ENCODE measurements at regions not wholly inside any gene's neighbourhood (a gene's known extent, or its start where the extent isn't known, plus 50 kb on each side); places are given as distances from the start of the nearest gene placed in this dataset.
A peak's percentile ranks its signal among the peaks of the same experiment; 100 is the strongest.

DNA sequence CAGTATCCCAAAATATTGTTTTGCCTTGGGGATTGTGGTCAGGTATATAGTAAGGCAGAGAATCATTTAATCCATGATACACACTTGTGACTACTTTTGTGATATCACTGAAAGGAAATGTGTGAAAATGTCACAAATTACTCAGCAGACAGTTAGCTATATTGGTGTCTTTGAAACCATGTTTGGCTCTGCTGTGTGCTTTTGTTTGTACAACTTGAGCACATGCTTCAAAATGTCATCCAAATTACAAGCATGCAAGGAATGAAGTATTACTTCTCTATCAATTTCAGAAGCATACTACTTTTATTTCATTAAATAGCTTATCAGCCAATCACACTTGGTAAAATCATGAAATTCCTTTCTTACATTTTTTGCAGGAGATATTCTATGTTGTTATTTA lies 619.0 kb upstream of the AGTR1 start:
- DNase-seq = no peak

DNA sequence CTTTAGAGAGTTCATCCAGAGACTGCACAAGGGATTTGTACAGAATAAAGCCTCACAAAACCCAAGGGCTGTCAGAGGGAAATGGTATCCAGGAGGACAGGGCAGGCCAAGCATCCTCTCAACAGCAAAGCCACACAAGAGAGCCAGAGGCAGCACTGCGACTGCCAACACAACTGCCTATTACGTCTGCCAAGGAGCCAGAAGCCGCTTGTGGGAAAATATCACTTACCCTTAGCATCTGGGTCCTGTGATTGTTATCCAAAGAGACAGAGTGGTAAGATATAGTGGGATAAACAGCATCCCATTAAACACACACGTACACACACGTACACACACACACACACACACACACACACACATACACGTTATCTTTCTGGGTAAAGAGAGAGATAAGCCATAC lies 618.3 kb upstream of the AGTR1 start:
- DNase-seq = peak in 37 of 51 donors; percentile 2 to 81 (median 40)

DNA sequence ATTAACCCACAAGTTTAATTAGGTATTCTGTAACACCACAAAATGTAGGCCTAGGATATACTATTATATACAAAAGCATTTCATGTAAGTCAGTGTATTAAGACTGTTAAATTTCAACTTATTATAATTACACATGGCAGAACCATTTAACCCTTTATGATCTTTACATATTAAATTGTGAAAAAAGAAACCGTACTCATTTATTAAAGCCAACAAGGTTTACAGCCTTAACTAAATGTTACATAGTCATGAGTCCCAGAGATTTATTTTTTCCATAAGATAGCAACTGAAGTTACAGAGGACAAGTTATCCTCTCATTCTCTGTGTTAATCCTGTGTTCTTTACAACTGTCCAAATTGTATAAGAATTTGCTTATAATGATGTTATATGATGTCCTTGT lies 615.8 kb upstream of the AGTR1 start:
- DNase-seq = no peak

DNA sequence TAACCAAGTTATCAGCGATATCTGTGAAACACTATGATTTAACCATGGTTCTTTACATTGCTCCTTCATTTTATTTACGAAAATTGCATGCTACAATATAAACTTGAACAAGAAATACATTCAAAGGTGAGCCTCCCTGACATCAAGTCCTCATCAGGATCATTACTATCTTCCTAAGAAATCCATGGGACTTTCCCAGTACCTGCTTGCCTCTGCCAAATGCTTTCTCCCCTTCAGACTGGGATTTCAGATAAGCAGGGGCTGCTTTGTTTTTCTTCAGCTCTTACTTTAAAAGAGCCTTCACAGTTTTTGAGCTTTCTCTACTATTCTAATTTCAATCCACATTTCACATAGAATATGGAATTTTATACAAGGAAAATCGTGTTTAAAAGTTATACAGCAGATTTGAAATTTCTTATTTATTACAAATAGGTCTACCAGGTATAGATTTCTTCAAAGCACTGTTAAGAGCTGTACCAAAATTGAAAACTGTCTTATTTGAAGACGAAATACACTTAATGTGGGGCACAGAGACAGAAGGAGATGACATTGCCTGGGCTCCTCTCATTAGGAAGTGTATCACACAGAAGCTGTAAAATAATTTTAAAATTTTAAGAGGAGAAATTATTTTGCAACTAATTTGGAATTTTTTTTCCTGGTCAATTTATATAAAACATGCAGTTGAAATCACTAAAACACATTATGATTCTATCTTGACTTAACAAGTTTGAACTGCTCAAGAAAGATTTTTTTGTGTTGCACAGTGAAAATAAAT lies 615.0 kb upstream of the AGTR1 start:
- DNase-seq = no peak

DNA sequence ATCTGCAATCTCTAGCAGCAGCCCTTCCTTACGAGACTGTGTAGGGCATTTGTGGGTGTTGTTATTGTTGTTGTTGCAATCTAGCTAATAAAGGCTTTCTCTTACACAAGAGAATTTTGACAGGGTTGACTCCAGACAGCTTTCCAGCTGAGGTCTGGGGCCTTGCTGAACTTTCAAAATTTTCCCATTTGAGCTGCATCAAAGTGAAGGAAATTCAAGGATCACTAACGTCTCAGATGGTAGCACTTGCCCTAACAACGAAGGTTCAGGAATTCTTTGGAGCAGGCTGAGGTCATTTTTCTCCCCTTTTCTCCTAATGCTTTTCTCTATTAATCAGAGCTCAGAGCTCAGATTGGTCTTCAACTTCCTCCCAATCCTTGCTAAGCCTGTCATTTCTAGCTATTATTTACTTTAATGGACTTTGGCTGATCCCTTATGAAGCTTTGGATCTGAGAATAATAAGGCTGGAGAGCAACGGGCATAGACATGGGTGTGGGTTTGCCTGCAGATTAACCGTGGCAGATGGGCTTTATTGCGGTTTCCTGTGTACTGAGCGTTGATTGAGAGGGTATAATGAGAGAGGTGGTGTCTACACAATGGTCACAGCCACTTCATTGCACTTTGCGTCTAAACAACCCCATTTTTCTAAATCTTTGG lies 614.0 kb upstream of the AGTR1 start:
- DNase-seq = no peak

DNA sequence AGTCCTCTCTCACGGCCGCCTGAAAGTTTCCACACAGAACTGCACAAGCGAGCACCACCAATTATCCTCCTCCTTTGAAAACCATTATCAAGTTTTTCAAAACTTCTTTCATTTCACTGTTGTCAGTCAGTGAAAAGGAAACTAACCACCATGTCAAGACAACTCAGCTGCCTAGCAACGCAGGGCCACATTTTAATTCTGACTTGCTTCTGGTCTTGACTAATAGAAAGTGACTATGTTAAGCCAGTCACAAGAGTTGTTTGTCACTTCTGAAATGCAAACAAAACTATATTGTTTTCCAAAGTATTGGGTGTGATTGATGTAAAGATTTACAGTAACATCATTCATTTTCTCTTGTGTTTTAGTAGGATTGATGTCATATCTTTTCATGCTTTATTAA lies 612.8 kb upstream of the AGTR1 start:
- peak in 1 of 51 donors; percentile 5 for DNase-seq

DNA sequence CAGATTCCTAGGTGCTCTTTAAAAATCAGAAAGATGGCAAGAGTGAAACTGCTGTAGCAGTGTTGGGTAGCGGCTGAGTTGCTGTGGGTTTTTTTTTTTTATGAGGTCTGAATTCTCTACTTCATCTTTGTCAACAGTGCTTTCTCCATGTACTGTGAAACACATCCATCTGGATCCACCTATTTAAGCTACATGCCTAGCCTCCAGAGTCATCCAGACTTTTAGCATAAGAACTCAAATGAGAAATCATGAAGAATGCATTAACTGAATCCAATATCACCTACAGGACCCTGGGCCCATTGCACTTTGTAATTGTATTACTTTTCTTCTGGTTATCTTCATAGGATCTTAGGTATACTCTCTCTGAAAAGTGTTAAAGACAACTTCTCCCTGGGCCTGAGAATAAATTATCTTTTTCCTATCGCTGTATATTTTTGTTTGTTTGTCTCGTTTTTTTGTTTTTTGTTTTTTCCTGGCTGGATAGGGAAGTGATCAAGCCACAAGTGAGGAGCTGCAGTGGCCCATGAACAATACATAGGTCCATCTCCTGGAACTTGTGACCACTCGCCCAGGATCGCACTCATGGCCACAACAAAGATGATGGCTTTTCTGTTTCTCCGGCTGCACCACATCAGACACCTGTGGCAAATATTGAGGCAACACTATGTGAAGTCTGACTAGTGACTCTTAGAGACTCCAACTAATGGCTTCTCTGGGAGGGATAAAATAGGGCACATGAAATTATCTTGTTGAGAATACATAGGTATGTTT lies 609.9 kb upstream of the AGTR1 start:
- DNase-seq = no peak

DNA sequence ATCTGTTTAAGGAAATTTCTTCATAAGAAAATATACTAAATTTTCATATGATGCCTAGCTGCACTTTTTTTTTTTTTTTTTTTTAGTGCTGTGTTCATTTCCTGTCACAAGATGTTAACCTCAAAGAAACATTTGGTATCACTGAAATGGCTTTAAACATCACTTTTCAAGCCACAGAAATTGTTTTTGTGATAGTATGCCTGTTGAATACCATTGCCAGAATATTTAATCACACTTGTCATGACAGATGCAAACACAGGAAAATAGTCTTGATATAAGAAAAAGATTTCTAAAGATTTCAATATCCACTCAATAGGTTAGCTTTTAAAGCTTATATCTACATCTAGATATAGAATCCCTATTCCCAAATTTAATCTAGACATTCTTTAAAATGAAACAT lies 608.5 kb upstream of the AGTR1 start:
- DNase-seq = no peak

DNA sequence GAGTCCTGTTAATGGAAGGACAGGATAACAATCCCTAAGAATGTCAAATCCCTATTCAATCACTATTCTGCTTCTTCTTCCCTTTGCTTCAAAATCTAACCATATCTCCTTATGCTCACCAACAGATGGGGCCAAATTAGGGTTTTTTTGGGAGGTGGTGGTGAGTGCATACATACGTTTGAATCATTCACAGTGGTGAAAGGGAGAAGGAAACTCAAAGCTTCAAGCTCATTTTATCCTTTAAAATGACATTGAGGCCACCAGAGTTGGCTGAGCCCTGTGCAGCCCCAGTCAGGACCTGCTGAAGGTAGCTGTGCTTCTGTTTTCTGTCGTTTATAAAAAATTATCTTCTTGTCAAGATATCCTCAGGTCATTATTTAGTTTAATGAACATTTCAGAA lies 607.5 kb upstream of the AGTR1 start:
- no peak for DNase-seq

DNA sequence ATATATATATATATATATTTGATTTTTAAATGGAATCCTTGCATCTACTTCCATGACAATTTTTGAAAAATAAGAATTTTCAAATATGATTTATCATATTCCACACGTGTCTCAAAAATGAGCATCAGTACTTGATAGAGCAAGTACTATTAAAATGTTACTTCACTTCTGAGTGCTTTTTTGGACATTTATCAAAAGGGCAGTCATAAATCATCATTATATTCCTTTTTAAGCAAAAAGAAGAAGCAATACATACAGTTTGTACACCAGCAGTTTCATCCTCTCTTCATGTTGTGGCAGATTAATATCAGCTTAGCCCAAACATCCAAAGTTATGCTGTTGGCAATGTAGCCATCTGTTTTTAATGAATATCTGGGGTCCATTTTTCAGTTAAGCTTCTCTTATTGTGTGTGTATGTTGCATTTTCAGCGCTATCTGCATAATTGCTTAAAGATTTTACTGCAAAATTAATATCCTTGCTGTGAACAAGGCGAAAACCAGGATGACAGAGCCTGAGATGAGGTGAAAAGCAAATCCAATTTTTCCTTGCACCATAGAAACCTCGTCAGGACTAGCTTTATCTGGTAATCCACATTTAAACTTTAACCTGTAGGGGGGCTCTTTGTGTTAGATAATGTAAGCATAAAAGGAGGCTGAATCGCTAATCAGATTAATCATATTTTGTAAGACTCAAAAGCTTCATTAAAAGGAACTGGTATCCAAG lies 604.9 kb upstream of the AGTR1 start:
- DNase-seq = no peak

DNA sequence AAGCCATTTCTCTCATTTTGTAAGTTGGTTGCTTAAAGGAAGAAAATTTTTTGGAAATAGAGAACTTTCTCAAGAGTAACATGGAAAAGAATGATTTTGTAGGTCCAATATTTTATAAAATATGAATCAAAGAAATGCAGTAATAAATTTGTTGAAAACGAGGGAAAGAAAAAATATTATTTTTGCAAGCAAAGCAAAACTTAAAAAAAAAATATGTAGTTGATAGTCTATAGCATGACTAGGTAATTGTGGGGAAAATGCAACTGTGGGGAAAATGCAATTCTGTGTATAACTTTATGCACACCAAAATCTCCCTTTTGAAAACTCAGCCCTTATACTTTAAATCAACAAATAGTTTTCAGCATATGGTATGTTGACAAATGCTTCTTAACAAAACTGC lies 604.0 kb upstream of the AGTR1 start:
- no peak for DNase-seq

DNA sequence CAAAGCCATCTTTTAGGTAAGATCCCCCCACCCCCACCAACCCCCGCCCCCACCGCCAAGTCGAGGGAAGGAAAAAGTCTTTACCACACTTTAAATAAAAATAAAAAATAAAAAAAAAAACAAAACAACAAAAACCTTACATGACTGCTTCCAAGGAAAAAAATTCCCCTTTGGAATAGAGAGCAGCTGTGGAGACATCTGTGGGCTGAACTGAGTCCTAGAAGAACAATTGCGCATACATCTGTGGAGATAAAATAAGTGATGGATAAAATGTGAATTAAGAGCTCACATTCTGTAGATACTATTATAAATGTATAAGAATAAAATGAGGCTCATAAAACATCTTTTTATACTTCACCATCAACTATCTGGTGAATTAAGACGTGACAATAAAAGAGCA lies 601.7 kb upstream of the AGTR1 start:
- no peak for DNase-seq

DNA sequence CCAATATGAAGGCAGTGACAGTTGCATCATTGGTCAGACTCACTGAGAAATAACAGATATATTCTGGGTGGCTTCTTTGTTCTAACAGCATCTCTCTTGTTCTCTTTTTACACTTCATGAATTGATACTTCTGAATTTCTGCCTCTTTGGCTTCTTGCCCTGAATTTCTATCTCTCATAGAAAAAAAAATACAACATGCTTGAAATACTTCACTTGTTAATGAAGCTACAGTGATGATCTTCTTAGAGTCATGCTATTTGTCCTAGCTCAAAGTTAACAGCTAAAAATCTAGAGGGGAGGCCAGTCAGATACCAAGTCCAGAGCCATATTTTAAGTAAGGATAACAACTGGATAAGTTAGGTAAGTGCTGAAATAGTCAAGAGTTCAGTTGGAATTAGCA lies 597.2 kb upstream of the AGTR1 start:
- no peak for DNase-seq

DNA sequence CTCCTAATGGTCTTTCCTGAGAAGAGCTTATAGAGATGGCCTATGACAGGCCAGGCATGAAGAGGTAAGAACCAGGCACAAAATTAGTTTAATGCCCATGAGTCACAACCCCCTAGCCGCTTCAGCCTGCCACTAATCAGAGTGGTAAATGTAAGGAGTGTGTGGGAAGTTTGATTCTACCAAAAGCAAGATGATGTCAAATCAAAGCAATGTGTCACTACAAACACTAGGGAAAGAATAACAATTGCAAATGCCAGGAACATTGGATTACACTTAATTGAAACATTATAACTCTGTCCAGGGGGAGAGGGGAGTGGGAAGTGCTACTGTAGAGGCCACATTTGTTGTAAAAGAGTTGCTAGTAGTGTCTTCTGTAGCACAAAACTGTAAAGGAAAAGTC lies 596.6 kb upstream of the AGTR1 start:
- DNase-seq = no peak

DNA sequence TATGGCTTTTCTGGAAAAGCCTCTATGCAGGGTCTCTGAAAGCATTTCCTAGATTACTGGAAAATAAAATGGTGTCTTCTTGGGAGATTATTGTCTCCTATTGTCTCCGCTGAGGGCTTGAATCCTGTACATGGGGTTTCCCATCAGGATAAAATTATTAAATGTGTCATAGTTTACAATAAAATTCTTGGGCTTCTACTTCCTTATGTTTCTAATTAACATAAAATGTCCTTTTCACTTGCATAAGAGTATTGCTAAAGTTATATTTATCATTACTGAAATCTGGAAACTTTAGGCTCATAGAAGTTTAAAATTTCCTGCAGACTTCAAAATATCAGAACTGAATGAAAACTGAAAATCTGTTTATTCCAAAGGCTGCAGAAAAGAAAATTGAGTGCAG lies 595.5 kb upstream of the AGTR1 start:
- no peak for DNase-seq

DNA sequence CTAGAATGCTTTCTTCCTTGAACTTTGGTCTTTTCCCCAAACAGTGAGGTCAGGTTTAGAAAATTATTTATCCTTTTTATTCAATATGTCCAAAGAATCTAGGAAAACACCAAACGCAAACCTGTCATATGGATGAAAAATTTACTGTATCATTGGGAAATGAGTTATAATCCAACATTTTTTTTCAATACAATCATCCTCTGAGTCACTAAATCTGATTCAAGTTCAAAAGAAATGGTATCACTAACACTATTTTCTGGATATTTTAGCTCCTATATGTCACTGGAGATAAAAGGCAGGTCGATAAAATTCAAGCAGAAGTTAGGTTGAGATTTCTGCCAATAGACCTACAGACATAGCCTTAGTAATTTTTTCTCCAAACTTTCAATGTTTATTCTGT lies 591.6 kb upstream of the AGTR1 start:
- DNase-seq = no peak

DNA sequence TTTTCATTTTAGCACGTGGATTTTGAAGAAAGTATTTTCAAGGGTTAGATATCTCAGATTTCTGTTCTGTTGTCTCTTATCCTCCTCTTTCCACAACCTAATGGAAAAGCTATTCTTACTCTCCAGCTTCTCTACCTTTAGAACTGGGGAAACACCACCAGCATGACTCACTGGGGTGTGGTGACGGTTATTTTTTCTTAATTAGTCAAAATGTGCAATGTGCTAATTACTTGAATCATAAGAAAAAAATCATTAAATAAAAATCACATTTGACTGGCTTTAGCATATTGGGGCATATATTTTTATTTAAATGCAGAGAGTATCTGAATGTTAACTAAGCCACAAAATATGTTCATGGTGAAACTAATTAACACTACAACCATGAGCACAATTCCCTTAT lies 570.7 kb upstream of the AGTR1 start:
- DNase-seq = no peak

DNA sequence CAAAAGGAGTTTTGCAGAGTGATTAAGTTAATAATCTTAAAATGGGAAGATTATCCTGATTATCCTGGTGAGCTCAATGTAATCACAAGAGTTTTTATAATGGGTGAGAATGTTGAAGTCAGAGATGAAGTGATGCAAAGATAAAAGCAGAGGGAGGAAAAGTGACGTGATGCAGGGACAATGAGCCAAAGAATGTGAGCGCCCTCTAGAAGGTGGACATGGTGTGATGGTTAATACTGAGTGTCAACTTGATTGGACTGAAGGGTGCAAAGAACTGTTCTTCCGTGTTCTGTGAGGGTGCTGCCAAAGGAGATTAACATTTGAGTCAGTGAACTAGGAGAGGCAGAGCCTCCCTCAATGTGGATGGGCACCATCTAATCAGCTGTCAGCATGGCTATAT lies 569.6 kb upstream of the AGTR1 start:
- no peak for DNase-seq

DNA sequence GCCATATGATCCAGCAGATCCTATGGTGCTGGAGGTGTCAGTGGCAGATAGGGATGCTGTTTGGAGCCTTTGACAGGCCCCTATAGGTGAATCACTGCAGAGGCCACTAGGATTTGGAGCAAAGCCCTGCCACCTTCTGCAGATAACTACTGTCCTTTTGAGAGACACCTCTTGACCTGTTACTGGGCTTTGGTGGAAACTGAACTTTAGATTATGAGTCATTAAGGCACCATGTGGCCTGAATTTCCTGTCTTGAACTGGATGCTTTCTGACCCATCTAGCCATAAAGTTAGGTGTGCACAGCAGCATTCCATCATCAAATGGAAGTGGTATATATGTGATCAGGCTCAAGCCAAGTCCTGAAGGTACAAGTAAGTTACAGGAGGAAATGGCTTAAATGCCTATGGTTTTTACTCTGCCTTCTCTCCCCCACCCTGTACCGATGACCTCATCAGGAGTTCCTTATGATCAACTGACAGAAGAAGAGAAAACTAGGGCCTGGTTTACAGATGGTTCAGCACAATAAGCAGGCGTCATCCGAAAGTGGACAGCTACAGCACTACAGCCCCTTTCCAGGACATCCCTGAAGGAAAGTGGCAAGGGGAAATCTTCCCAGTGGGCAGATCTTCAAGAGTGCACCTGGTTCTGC lies 565.6 kb upstream of the AGTR1 start:
- no peak for DNase-seq

DNA sequence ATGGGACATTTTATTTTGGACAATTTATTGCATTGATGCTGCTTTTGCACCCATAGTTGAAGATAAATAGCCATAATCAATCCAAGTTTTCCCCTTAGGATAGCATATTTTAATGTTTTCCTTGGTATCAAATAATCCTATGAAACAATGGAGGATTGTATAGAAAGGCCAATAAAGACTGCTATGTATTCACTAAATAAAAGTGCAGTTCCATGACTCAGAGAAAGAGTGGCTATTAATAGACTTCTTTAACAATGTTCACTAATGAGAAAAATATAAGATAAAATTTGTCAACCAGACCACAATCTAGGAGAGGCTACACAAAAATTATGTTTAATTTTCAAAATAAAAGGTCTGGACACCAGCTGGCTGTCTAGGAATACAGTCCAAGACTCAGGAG lies 560.9 kb upstream of the AGTR1 start:
- DNase-seq = no peak

DNA sequence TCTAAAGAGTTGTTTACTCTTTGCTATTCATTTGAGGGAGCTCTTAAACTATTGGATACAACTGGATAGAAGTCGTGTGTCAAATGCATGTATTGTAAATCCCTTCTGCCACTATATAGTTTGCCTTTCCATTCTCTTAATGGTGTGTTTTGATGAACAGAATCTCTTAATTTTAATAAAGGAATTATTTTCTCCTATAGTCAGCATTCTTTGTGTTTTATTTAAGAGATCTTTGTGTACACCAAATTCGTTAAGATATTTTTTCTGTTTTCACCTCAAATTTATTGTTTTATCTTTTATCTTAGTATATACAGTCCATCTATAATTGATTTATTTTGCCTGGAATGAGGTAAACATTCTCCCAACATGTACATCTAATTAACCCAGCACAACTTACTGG lies 551.5 kb upstream of the AGTR1 start:
- DNase-seq = no peak
